ENCODE measurements at regions not wholly inside any gene's neighbourhood (a gene's known extent, or its start where the extent isn't known, plus 50 kb on each side); places are given as distances from the start of the nearest gene placed in this dataset.

- no peak overlapping the region for H3K4me3 ChIP-seq (replicated peaks; ENCODE audit: low read depth, low read length)
- TF ChIP-seq CTCF (IDR thresholded peaks at IDR 0.05; ENCODE audit: low read length, missing control alignments) = no peak
- no peak for DNase-seq (ENCODE audit: low read depth)
These were observed 679.1 kb upstream of the COBL start for GRCh38 chr7:51995596-51996179.

GRCh38 chr7:51982653-51983052 lies 666.0 kb upstream of the COBL start:
- no peak for TF ChIP-seq CTCF (IDR thresholded peaks at IDR 0.05; ENCODE audit: low read length, missing control alignments)

GRCh38 chr7:51980812-51981211 lies 664.2 kb upstream of the COBL start:
- no peak overlapping the region for H3K4me3 ChIP-seq (replicated peaks; ENCODE audit: low read depth, low read length)
- TF ChIP-seq CTCF (IDR thresholded peaks at IDR 0.05; ENCODE audit: low read length, missing control alignments) = no peak
- no peak for DNase-seq (ENCODE audit: low read depth)

More at GRCh38 chr7:51982653-51983052, 666.0 kb upstream of the COBL start:
- no peak overlapping the region for H3K4me3 ChIP-seq (replicated peaks; ENCODE audit: low read depth, low read length)
- no peak for DNase-seq (ENCODE audit: low read depth)

- no peak for TF ChIP-seq CTCF (IDR thresholded peaks at IDR 0.05; ENCODE audit: low read length, missing control alignments)
- no peak overlapping the region for H3K4me3 ChIP-seq (replicated peaks; ENCODE audit: low read depth, low read length)
- no peak for DNase-seq (ENCODE audit: low read depth)
These were observed 663.7 kb upstream of the COBL start for GRCh38 chr7:51980313-51980712.

GRCh38 chr7:51977913-51978312 lies 661.3 kb upstream of the COBL start:
- TF ChIP-seq CTCF (IDR thresholded peaks at IDR 0.05; ENCODE audit: low read length, missing control alignments) = no peak
- H3K4me3 ChIP-seq (replicated peaks; ENCODE audit: low read depth, low read length) = no peak overlapping the region
- no peak for DNase-seq (ENCODE audit: low read depth)

GRCh38 chr7:51973939-51974338 lies 657.3 kb upstream of the COBL start:
- H3K4me3 ChIP-seq (replicated peaks; ENCODE audit: low read depth, low read length) = no peak overlapping the region
- no peak for TF ChIP-seq CTCF (IDR thresholded peaks at IDR 0.05; ENCODE audit: low read length, missing control alignments)

GRCh38 chr7:51973071-51973470 lies 656.5 kb upstream of the COBL start:
- DNase-seq (ENCODE audit: low read depth) = no peak
- TF ChIP-seq CTCF (IDR thresholded peaks at IDR 0.05; ENCODE audit: low read length, missing control alignments) = no peak
- no peak overlapping the region for H3K4me3 ChIP-seq (replicated peaks; ENCODE audit: low read depth, low read length)

More at GRCh38 chr7:51973939-51974338, 657.3 kb upstream of the COBL start:
- DNase-seq (ENCODE audit: low read depth) = no peak
